ENCODE measurements at regions not wholly inside any gene's neighbourhood (a gene's known extent, or its start where the extent isn't known, plus 50 kb on each side); places are given as distances from the start of the nearest gene placed in this dataset.

- H3K36me3 ChIP-seq, result no peaks in the 10 kb centered on the region
- no peak for TF ChIP-seq POLR2A (IDR thresholded peaks at IDR 0.05)
- no peak for TF ChIP-seq EP300 (IDR thresholded peaks at IDR 0.05)
- no peak for TF ChIP-seq POLR2AphosphoS5 (IDR thresholded peaks at IDR 0.05)
- no peak for TF ChIP-seq CTCF (IDR thresholded peaks at IDR 0.05)
- WGBS, result 87% methylated on average over 5 of the region's 5 CpGs
These were observed 564.3 kb downstream of the USP25 start for GRCh38 chr21:16294128-16294527.

GRCh38 chr21:16302851-16303282 is 573.1 kb downstream of the USP25 start:
- TF ChIP-seq POLR2AphosphoS5 (IDR thresholded peaks at IDR 0.05) (no peak), CTCF (IDR thresholded peaks at IDR 0.05) (no peak), EP300 (IDR thresholded peaks at IDR 0.05) (no peak), POLR2A (IDR thresholded peaks at IDR 0.05) (no peak)
- Histone ChIP-seq H3K36me3 (no peaks in the 10 kb centered on the region), H3K27me3 (no peaks in the 10 kb centered on the region), H3K4me3 (no peak overlapping the region), H3K9me3 (no peaks in the 10 kb centered on the region), H3K27ac (peak overlapping the region; percentile 13), H3K4me1 (no peaks in the 10 kb centered on the region)
- no peak for DNase-seq (ENCODE audit: low spot score in 2 of 2)
- 50% methylated on average over 4 of the region's 4 CpGs for WGBS

More at GRCh38 chr21:16294128-16294527, 564.3 kb downstream of the USP25 start:
- H3K9me3 ChIP-seq, result no peaks in the 10 kb centered on the region
- no peak overlapping the region for H3K27ac ChIP-seq
- DNase-seq (ENCODE audit: low spot score in 2 of 2), result no peak
- no peak overlapping the region for H3K4me3 ChIP-seq
- no peaks in the 10 kb centered on the region for H3K27me3 ChIP-seq
- H3K4me1 ChIP-seq, result no peaks in the 10 kb centered on the region

- TF ChIP-seq POLR2AphosphoS5 (IDR thresholded peaks at IDR 0.05) (no peak), POLR2A (IDR thresholded peaks at IDR 0.05) (no peak), CTCF (IDR thresholded peaks at IDR 0.05) (no peak), EP300 (IDR thresholded peaks at IDR 0.05) (no peak)
These were observed 574.7 kb downstream of the USP25 start for GRCh38 chr21:16304174-16305095.

GRCh38 chr21:16305686-16306085 is 575.9 kb downstream of the USP25 start:
- H3K27ac ChIP-seq, result peak overlapping the region; percentile 13
- WGBS, result 36% methylated on average over 6 of the region's 6 CpGs
- H3K27me3 ChIP-seq, result no peaks in the 10 kb centered on the region
- no peak for TF ChIP-seq EP300 (IDR thresholded peaks at IDR 0.05)
- TF ChIP-seq POLR2AphosphoS5 (IDR thresholded peaks at IDR 0.05), result no peak
- TF ChIP-seq POLR2A (IDR thresholded peaks at IDR 0.05), result no peak
- no peaks in the 10 kb centered on the region for H3K4me1 ChIP-seq
- DNase-seq (ENCODE audit: low spot score in 2 of 2), result no peak
- H3K9me3 ChIP-seq, result no peaks in the 10 kb centered on the region
- H3K36me3 ChIP-seq, result no peaks in the 10 kb centered on the region
- peak overlapping the region; percentile 31 for H3K4me3 ChIP-seq

More at GRCh38 chr21:16304174-16305095, 574.7 kb downstream of the USP25 start:
- Histone ChIP-seq H3K9me3 (no peaks in the 10 kb centered on the region), H3K4me3 (no peak overlapping the region), H3K4me1 (no peaks in the 10 kb centered on the region), H3K36me3 (no peaks in the 10 kb centered on the region), H3K27me3 (no peaks in the 10 kb centered on the region), H3K27ac (peak overlapping the region; percentile 13)
- no peak for DNase-seq (ENCODE audit: low spot score in 2 of 2)
- 82% methylated on average over 6 of the region's 6 CpGs for WGBS

GRCh38 chr21:16307256-16307655 is 577.5 kb downstream of the USP25 start:
- no peaks in the 10 kb centered on the region for H3K4me1 ChIP-seq
- no peak for DNase-seq (ENCODE audit: low spot score in 2 of 2)
- H3K4me3 ChIP-seq, result peak overlapping the region; percentile 24
- TF ChIP-seq CTCF (IDR thresholded peaks at IDR 0.05) (no peak), POLR2A (IDR thresholded peaks at IDR 0.05) (no peak), EP300 (IDR thresholded peaks at IDR 0.05) (no peak), POLR2AphosphoS5 (IDR thresholded peaks at IDR 0.05) (no peak)
- peak overlapping the region; percentile 62 for H3K27ac ChIP-seq
- H3K36me3 ChIP-seq, result no peaks in the 10 kb centered on the region
- no peaks in the 10 kb centered on the region for H3K27me3 ChIP-seq
- no peaks in the 10 kb centered on the region for H3K9me3 ChIP-seq

All from suprapubic skin (tissue), 4 donors.